IMR-90 (cell line): ENCODE measurements at regions not wholly inside any gene's neighbourhood (a gene's known extent, or its start where the extent isn't known, plus 50 kb on each side); places are given as distances from the start of the nearest gene placed in this dataset.

ENCODE experiments used
- ATAC-seq: fragments of 200-7000 bp; cut with Tn5 transposase; 2 replicates; pipeline ENCODE4 v1.9.1; 2020; ENCODE audit warnings: low read depth, mild to moderate bottlenecking, moderate library complexity
- BruUV-seq: library from RNA; stranded (reverse); fragments of 400-500 nt; replicated peaks from 2 replicates; lab custom pipeline; 2021; lab: Mats Ljungman, UMichigan
- CTCF ChIA-PET: fragments of 300-600 bp; formaldehyde crosslinking; extraction: SDS; loops from one replicate; lab custom pipeline; 2021; ENCODE audit warnings: antibody characterized with exemption; lab: Yijun Ruan, JAX
- POLR2A ChIA-PET: fragments of 300-600 bp; sonication (Branson Sonifier 250); formaldehyde crosslinking; loops from one replicate; lab custom pipeline; 2022; ENCODE audit warnings: antibody characterized with exemption; ENCODE audit not compliant: unreplicated experiment; lab: Charles Lee
- DNase-seq: peaks from one replicate; pipeline ENCODE4 v3.0.0; 2013
- H2AFZ ChIP-seq: replicated peaks from 2 replicates; pipeline ENCODE3; 2013; ENCODE audit warnings: low read length, mild to moderate bottlenecking; ENCODE audit not compliant: poor library complexity
- H2AK5ac ChIP-seq: 2 replicates; pipeline ENCODE4 v1.6.1; 2013; ENCODE audit warnings: low read depth, low read length, inconsistent platforms
- H2AK9ac ChIP-seq: replicated peaks from 2 replicates; pipeline ENCODE3; 2013; ENCODE audit warnings: mild to moderate bottlenecking, low read depth, low read length, moderate library complexity; ENCODE audit not compliant: poor library complexity
- H2BK120ac ChIP-seq: 2 replicates; pipeline ENCODE4 v1.6.1; 2013; ENCODE audit warnings: low read depth, low read length, inconsistent platforms
- H2BK15ac ChIP-seq: 3 replicates; pipeline ENCODE4 v1.6.1; 2013; ENCODE audit warnings: low read depth, low read length, inconsistent platforms
- H2BK20ac ChIP-seq: 2 replicates; pipeline ENCODE4 v1.6.1; 2013; ENCODE audit warnings: low read depth, mild to moderate bottlenecking, inconsistent platforms, low read length, moderate library complexity
- H2BK5ac ChIP-seq: 2 replicates; pipeline ENCODE4 v1.6.1; 2013; ENCODE audit warnings: mild to moderate bottlenecking, low read depth, low read length, inconsistent platforms; ENCODE audit not compliant: poor library complexity, severe bottlenecking
- H3K14ac ChIP-seq: replicated peaks from 2 replicates; pipeline ENCODE4 v1.6.1; 2013; ENCODE audit warnings: low read depth, low read length, inconsistent platforms
- H3K18ac ChIP-seq: 2 replicates; pipeline ENCODE4 v1.6.1; 2013; ENCODE audit warnings: low read depth, low read length, control low read depth
- H3K23ac ChIP-seq: 2 replicates; pipeline ENCODE4 v1.6.1; 2013; ENCODE audit warnings: low read depth, low read length, inconsistent platforms
- H3K27ac ChIP-seq: 2 replicates; pipeline ENCODE4 v1.5.1; 2013; ENCODE audit warnings: mild to moderate bottlenecking, control low read depth, low read length; ENCODE audit not compliant: insufficient read depth
- H3K27me3 ChIP-seq: 2 replicates; pipeline ENCODE4 v1.6.1; 2013; ENCODE audit warnings: low read length; ENCODE audit not compliant: control insufficient read depth, insufficient read depth
- H3K36me3 ChIP-seq: 2 replicates; pipeline ENCODE4 v1.6.1; 2013; ENCODE audit warnings: low read length, mixed read lengths; ENCODE audit not compliant: control insufficient read depth, insufficient read depth
- H3K4ac ChIP-seq: 2 replicates; pipeline ENCODE4 v1.6.1; 2013; ENCODE audit warnings: low read depth, low read length, inconsistent platforms
- H3K4me1 ChIP-seq: 2 replicates; pipeline ENCODE4 v1.6.1; 2013; ENCODE audit warnings: low read length, mixed read lengths; ENCODE audit not compliant: control insufficient read depth, insufficient read depth
- H3K4me2 ChIP-seq: 2 replicates; pipeline ENCODE4 v1.6.1; 2013; ENCODE audit warnings: low read depth, mild to moderate bottlenecking, control low read depth, low read length, moderate library complexity
- H3K4me3 ChIP-seq: 2 replicates; pipeline ENCODE4 v1.5.1; 2013; ENCODE audit warnings: low read depth, mild to moderate bottlenecking, control low read depth, low read length, moderate library complexity; ENCODE audit not compliant: insufficient read depth
- H3K56ac ChIP-seq: 2 replicates; pipeline ENCODE4 v1.6.1; 2013; ENCODE audit warnings: low read length, inconsistent platforms; ENCODE audit not compliant: insufficient read depth; ENCODE audit errors: extremely low read depth
- H3K79me1 ChIP-seq, 2 experiments: 2 replicates each; pipeline ENCODE4 v1.6.1; 2013; ENCODE audit warnings: low read length in 2 of 2, inconsistent platforms in 1 of 2, low read depth in 1 of 2
- H3K9ac ChIP-seq: 2 replicates; pipeline ENCODE4 v1.6.1; 2013; ENCODE audit warnings: low read depth, low read length, control low read depth
- H3K9me1 ChIP-seq: 2 replicates; pipeline ENCODE4 v1.6.1; 2013; ENCODE audit warnings: low read length, inconsistent platforms; ENCODE audit not compliant: insufficient read depth
- H3K9me3 ChIP-seq: 2 replicates; pipeline ENCODE4 v1.6.1; 2013; ENCODE audit warnings: low read length; ENCODE audit not compliant: control insufficient read depth, insufficient read depth
- H4K20me1 ChIP-seq: 2 replicates; pipeline ENCODE4 v1.6.1; 2013; ENCODE audit warnings: low read length, inconsistent platforms; ENCODE audit not compliant: insufficient read depth
- H4K5ac ChIP-seq: 2 replicates; pipeline ENCODE4 v1.6.1; 2013; ENCODE audit warnings: mild to moderate bottlenecking, low read depth, low read length, control low read depth
- H4K8ac ChIP-seq, 2 experiments: 2 replicates each; pipeline ENCODE4 v1.6.1; 2013; ENCODE audit warnings: low read depth in 2 of 2, low read length in 2 of 2, control low read depth in 1 of 2, inconsistent platforms in 1 of 2
- H4K91ac ChIP-seq: 2 replicates; pipeline ENCODE4 v1.6.1; 2013; ENCODE audit warnings: low read depth, low read length, inconsistent platforms; ENCODE audit not compliant: insufficient read depth
- CEBPB ChIP-seq: IDR thresholded peaks from 2 replicates; pipeline ENCODE4 v1.6.1; 2012; ENCODE audit warnings: low read depth, low read length, improper control_type of control experiment
- CHD1 ChIP-seq: IDR thresholded peaks from 2 replicates; pipeline ENCODE4 v1.6.1; 2012; ENCODE audit warnings: low read depth, low read length, improper control_type of control experiment
- FOS ChIP-seq: fragments of 150-350 bp; IDR thresholded peaks from 2 replicates; pipeline ENCODE4 v1.6.1; 2016; ENCODE audit warnings: low read depth, low read length
- MAFK ChIP-seq: IDR thresholded peaks from 2 replicates; pipeline ENCODE4 v1.6.1; 2012; ENCODE audit warnings: low read depth, low read length, improper control_type of control experiment
- MXI1 ChIP-seq: IDR thresholded peaks from 2 replicates; pipeline ENCODE4 v1.6.1; 2012; ENCODE audit warnings: low read depth, mild to moderate bottlenecking, low read length, moderate library complexity, borderline replicate concordance
- RAD21 ChIP-seq: IDR thresholded peaks from 2 replicates; pipeline ENCODE4 v1.6.1; 2012; ENCODE audit warnings: low read length, improper control_type of control experiment
- RCOR1 ChIP-seq: IDR thresholded peaks from 2 replicates; pipeline ENCODE4 v1.6.1; 2012; ENCODE audit warnings: mild to moderate bottlenecking, low read length, improper control_type of control experiment; ENCODE audit not compliant: insufficient replicate concordance
- USF2 ChIP-seq: fragments of 150-350 bp; IDR thresholded peaks from 2 replicates; pipeline ENCODE4 v1.6.1; 2017; ENCODE audit warnings: mild to moderate bottlenecking, antibody characterized with exemption, low read length, low read depth
- WGBS, 2 experiments: methylation state at CpG; one replicate each; pipeline versions ENCODE4 v1.1.5 to v1.1.7; 2013; ENCODE audit warnings: missing lambda C conversion rate in 2 of 2; ENCODE audit not compliant: insufficient read length in 1 of 2; ENCODE audit errors: extremely low coverage in 2 of 2; 5-methylcytosine and 5-hydroxymethylcytosine counted together
- dilution Hi-C: fragments of 300-500 bp; cut with HindIII; formaldehyde crosslinking; loops from one replicate; pipeline ENCODE4 v1.14.3; 2018; ENCODE audit warnings: low sequenced_read_pairs; ENCODE audit not compliant: unreplicated experiment
- in situ Hi-C: fragments of 300-500 bp; cut with MboI; formaldehyde crosslinking; loops from 3 replicates; pipeline ENCODE4 v1.14.3; 2019; ENCODE audit warnings: low sequenced_read_pairs, inconsistent platforms, mixed read lengths
- intact Hi-C: fragments of 100-400 bp; cut with micrococcal nuclease; formaldehyde crosslinking; loops from 2 replicates; pipeline ENCODE4 v1.10.0; 2022
- TF ChIP-seq, protein P1 (sequence below): conservative IDR thresholded peaks from 2 replicates; pipeline ENCODE4 v1.5.1; 2012; ENCODE audit warnings: mild to moderate bottlenecking, low read depth, low read length, improper control_type of control experiment

DNA sequence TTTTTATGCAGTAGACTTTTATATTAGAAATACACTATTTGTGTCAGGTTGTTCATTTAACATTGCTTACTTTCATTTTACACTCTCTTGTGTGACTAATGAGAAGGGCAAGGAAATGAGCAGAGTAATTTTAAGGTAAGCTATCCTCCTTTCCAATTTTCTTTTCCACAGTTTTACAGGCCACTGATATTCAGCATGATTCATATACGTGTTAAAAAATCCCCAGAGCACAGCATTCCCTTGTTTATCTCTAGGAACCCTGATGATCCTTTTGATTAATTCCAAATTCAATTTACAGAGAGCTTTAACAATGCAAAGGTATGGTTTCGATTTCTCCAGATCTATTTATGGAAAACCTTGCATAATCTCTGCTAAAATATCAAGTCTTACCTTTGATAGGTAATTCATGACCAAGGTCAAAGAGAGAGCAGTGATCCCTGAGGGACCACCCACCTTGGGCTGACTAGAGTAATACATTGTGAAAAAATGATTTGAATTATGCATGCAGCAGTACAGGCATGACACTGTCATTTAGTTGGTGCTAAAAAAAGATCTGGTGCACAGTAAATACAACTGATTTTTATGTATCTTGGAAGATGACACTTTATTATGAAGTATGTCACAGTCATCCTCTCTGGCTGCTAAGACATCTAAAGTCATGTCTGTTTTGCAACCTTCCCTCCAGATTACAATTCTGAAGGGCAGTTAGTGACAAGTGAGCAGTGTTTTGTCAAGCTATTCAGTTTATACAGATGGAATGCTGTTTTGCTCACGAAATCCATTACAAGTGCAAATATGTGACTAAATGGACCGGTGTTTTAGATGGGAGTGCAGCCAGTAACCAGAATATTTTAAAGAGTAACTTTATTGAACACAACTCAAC is 736.6 kb downstream of the EPHA7 start:
- BruUV-seq = no TSS peak
- Histone ChIP-seq H3K9me1 (no peaks in the 10 kb centered on the region), H3K4me2 (no peak overlapping the region), H3K36me3 (no peaks in the 10 kb centered on the region), H3K9ac (no peak overlapping the region), H2BK120ac (no peak overlapping the region), H4K20me1 (no peaks in the 10 kb centered on the region), H3K4me3 (no peak overlapping the region), H3K56ac (no peak overlapping the region), H4K91ac (no peak overlapping the region), H4K5ac (no peak overlapping the region), H2AK5ac (no peak overlapping the region), H3K4me1 (no peaks in the 10 kb centered on the region), H3K79me1 (no peaks in the 10 kb centered on the region), H2BK5ac (no peak overlapping the region), H4K8ac (no peak overlapping the region), H3K9me3 (no peaks in the 10 kb centered on the region), H3K14ac (no peak overlapping the region), H3K4ac (no peak overlapping the region), H3K18ac (no peak overlapping the region), H3K23ac (no peak overlapping the region), H2BK15ac (no peak overlapping the region), H2AFZ (no peak overlapping the region), H2AK9ac (no peak overlapping the region), H3K27ac (no peak overlapping the region), H3K27me3 (no peaks in the 10 kb centered on the region), H2BK20ac (no peak overlapping the region)
- no peak for TF ChIP-seq MXI1
- no peak for TF ChIP-seq CHD1
- TF ChIP-seq CEBPB = no peak
- TF ChIP-seq, protein P1, sequence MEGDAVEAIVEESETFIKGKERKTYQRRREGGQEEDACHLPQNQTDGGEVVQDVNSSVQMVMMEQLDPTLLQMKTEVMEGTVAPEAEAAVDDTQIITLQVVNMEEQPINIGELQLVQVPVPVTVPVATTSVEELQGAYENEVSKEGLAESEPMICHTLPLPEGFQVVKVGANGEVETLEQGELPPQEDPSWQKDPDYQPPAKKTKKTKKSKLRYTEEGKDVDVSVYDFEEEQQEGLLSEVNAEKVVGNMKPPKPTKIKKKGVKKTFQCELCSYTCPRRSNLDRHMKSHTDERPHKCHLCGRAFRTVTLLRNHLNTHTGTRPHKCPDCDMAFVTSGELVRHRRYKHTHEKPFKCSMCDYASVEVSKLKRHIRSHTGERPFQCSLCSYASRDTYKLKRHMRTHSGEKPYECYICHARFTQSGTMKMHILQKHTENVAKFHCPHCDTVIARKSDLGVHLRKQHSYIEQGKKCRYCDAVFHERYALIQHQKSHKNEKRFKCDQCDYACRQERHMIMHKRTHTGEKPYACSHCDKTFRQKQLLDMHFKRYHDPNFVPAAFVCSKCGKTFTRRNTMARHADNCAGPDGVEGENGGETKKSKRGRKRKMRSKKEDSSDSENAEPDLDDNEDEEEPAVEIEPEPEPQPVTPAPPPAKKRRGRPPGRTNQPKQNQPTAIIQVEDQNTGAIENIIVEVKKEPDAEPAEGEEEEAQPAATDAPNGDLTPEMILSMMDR = no peak
- TF ChIP-seq RCOR1 = no peak
- no peak for TF ChIP-seq RAD21
- no peak for TF ChIP-seq USF2
- no peak for TF ChIP-seq FOS
- no peak for TF ChIP-seq MAFK
- intact Hi-C loops = no loop called here
- ATAC-seq (no peak), DNase-seq (no peak)
- POLR2A ChIA-PET = no interaction called here
- dilution Hi-C loops = no loop called here
- in situ Hi-C loops = no loop called here
- CTCF ChIA-PET = no interaction called here
- WGBS, 2 experiments = no CpG with 5 or more reads among the region's 4 CpGs
